Endothelial cell of umbilical vein (primary cell): ENCODE measurements at regions not wholly inside any gene's neighbourhood (a gene's known extent, or its start where the extent isn't known, plus 50 kb on each side); places are given as distances from the start of the nearest gene placed in this dataset.

Source experiments
- BruUV-seq: library from RNA; stranded (reverse); fragments of 400-500 nt; replicated peaks from 2 replicates; lab custom pipeline; 2021; lab: Mats Ljungman, UMichigan
- CTCF ChIA-PET: fragments of 300-600, 350-600 bp; sonication (Branson Sonifier 250); formaldehyde crosslinking; loops from one replicate; lab custom pipeline; 2021; ENCODE audit warnings: antibody characterized with exemption, inconsistent platforms; lab: Charles Lee
- POLR2A ChIA-PET: fragments of 300-600, 350-600 bp; sonication (Branson Sonifier 250); formaldehyde crosslinking; loops from one replicate; lab custom pipeline; 2021; ENCODE audit warnings: antibody characterized with exemption, inconsistent platforms; lab: Charles Lee
- DNase-seq: peaks from one replicate; pipeline ENCODE4 v3.0.0-alpha.2; 2011; ENCODE audit warnings: low read depth, low spot score
- FAIRE-seq: peaks from 2 replicates; lab custom pipeline; 2011; peaks lifted over from hg19 to GRCh38; lab: Jason Lieb, UNC
- H2AFZ ChIP-seq: 2 replicates; pipeline ENCODE4 v1.6.0; 2012; ENCODE audit warnings: low read depth, low read length, control low read depth, inconsistent platforms
- H3K27ac ChIP-seq: 2 replicates; pipeline ENCODE4 v1.5.1; 2011; ENCODE audit warnings: low read depth, mild to moderate bottlenecking, control low read depth, low read length, moderate library complexity; ENCODE audit not compliant: insufficient read depth
- H3K27me3 ChIP-seq, 2 experiments: 2 replicates each; pipeline versions ENCODE4 v1.6.0 to v1.6.1; 2011; ENCODE audit warnings: low read length in 2 of 2, mixed read lengths in 1 of 2; ENCODE audit not compliant: control insufficient read depth in 2 of 2, insufficient read depth in 2 of 2
- H3K36me3 ChIP-seq, 2 experiments: 2 replicates in 1 of 2; 3 replicates in 1 of 2; pipeline ENCODE4 v1.5.1; 2011; ENCODE audit warnings: low read length in 2 of 2, mild to moderate bottlenecking in 1 of 2, moderate library complexity in 1 of 2; ENCODE audit not compliant: control insufficient read depth in 2 of 2, insufficient read depth in 2 of 2; ENCODE audit errors: extremely low read depth in 1 of 2
- H3K4me1 ChIP-seq: 3 replicates; pipeline ENCODE4 v1.5.1; 2011; ENCODE audit warnings: mild to moderate bottlenecking, low read length; ENCODE audit not compliant: control insufficient read depth, insufficient read depth; ENCODE audit errors: extremely low read depth
- H3K4me2 ChIP-seq: 2 replicates; pipeline ENCODE4 v1.6.1; 2011; ENCODE audit warnings: low read length, control low read depth, mixed read lengths; ENCODE audit not compliant: insufficient read depth
- H3K4me3 ChIP-seq, 3 experiments: fragments of 200-600 bp in 1 of 3; sonication (generic), shearing (Covaris generic) in 1 of 3; replicated peaks in 1 of 3; 2 replicates each; pipeline ENCODE4 v1.5.1; 2011 to 2016; ENCODE audit warnings: control low read depth in 3 of 3, low read length in 3 of 3, mild to moderate bottlenecking in 2 of 3, inconsistent platforms in 1 of 3, low read depth in 1 of 3, moderate library complexity in 1 of 3; ENCODE audit not compliant: insufficient read depth in 1 of 3
- H3K79me2 ChIP-seq: 2 replicates; pipeline ENCODE4 v1.6.0; 2012; ENCODE audit warnings: low read length, inconsistent platforms; ENCODE audit not compliant: control insufficient read depth, insufficient read depth
- H3K9ac ChIP-seq: replicated peaks from 2 replicates; pipeline ENCODE3; 2011; ENCODE audit warnings: low read length, control low read depth; ENCODE audit not compliant: insufficient read depth; ENCODE audit errors: extremely low read depth
- H3K9me1 ChIP-seq: replicated peaks from 3 replicates; pipeline ENCODE4 v1.6.0; 2011; ENCODE audit warnings: mild to moderate bottlenecking, low read length; ENCODE audit not compliant: control insufficient read depth, insufficient read depth; ENCODE audit errors: extremely low read depth
- H3K9me3 ChIP-seq: replicated peaks from 2 replicates; pipeline ENCODE4 v1.5.1; 2012; ENCODE audit warnings: low read length, inconsistent platforms; ENCODE audit not compliant: control insufficient read depth, insufficient read depth
- H4K20me1 ChIP-seq: replicated peaks from 2 replicates; pipeline ENCODE3; 2011; ENCODE audit warnings: mild to moderate bottlenecking, low read length; ENCODE audit not compliant: control insufficient read depth, insufficient read depth; ENCODE audit errors: extremely low read depth
- EZH2 ChIP-seq: IDR thresholded peaks from 2 replicates; pipeline ENCODE4 v1.6.1; 2012; ENCODE audit warnings: borderline replicate concordance, low read depth, mild to moderate bottlenecking, moderate library complexity, low read length, inconsistent platforms; ENCODE audit not compliant: severe bottlenecking
- FOS ChIP-seq: IDR thresholded peaks from 2 replicates; pipeline ENCODE4 v1.6.1; 2011; ENCODE audit warnings: mild to moderate bottlenecking, low read length, moderate library complexity, borderline replicate concordance; ENCODE audit not compliant: insufficient read depth
- GATA2 ChIP-seq: IDR thresholded peaks from 2 replicates; pipeline ENCODE4 v1.7.0; 2011; ENCODE audit warnings: low read depth, mild to moderate bottlenecking, moderate library complexity, mixed read lengths, low read length; ENCODE audit not compliant: insufficient read length, insufficient read depth
- JUN ChIP-seq: IDR thresholded peaks from 2 replicates; pipeline ENCODE4 v1.6.1; 2011; ENCODE audit warnings: borderline replicate concordance, low read depth; ENCODE audit not compliant: insufficient read length, insufficient read depth
- MYC ChIP-seq: IDR thresholded peaks from one replicate; pipeline ENCODE4 v1.6.1; 2011; ENCODE audit warnings: mild to moderate bottlenecking, low read depth, low read length
- POLR2A ChIP-seq: IDR thresholded peaks from 2 replicates; pipeline ENCODE4 v1.6.1; 2012; ENCODE audit warnings: low read depth, mild to moderate bottlenecking, control low read depth, low read length
- POLR2AphosphoS5 ChIP-seq: IDR thresholded peaks from 2 replicates; pipeline ENCODE4 v1.6.1; 2012; ENCODE audit warnings: low read depth, mild to moderate bottlenecking, control low read depth, low read length, moderate library complexity; ENCODE audit not compliant: insufficient read depth
- dilution Hi-C: fragments of 300-500 bp; cut with MboI; formaldehyde crosslinking; loops from one replicate; pipeline ENCODE4 v1.15.0; 2019; ENCODE audit warnings: low sequenced_read_pairs; ENCODE audit not compliant: extremely low pct_ligation_motif_present
- intact Hi-C: fragments of 100-400 bp; cut with micrococcal nuclease; formaldehyde crosslinking; loops from one replicate; pipeline ENCODE4 v1.10.0; 2022
- TF ChIP-seq, protein P1 (sequence below), 2 donors: IDR thresholded peaks; 1 replicate in 1 of 2; 2 replicates in 1 of 2; pipeline ENCODE4 v1.5.1; 2011; ENCODE audit warnings: low read length in 2 of 2, mild to moderate bottlenecking in 2 of 2, moderate library complexity in 2 of 2, control low read depth in 1 of 2, inconsistent platforms in 1 of 2, low read depth in 1 of 2; ENCODE audit not compliant: insufficient read depth in 1 of 2; ENCODE audit errors: extremely low read depth in 1 of 2
- TF ChIP-seq, protein P2 (sequence below): IDR thresholded peaks from 2 replicates; pipeline ENCODE4 v1.6.1; 2011; ENCODE audit not compliant: insufficient read depth, insufficient read length

DNA sequence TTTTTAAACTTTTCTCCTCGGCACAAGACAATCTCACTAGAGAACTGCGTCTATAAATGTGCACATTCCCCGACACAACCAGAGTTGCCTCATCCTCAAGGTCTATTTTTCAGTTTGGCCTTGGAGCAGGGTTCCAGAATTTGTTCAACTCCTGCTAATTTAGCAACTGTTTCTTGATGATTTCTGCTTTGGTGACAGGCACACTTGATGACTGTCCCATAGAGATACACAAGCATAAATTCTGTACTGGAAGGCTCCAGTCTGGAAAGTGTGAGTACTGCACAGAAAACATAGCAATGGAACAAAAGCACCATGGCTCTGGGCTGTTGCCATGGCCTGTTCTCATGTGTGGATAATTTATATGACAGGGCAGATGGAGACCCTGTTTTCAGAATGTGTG, 379.6 kb upstream of the PDZRN3 start:
- FAIRE-seq (no peak), DNase-seq (no peak)
- ChIA-PET CTCF (no interaction called here), POLR2A (no interaction called here)
- Histone ChIP-seq H3K4me2 (no peak overlapping the region), H3K9me3 (no peaks in the 10 kb centered on the region), H2AFZ (no peak overlapping the region), H3K4me1 (no peaks in the 10 kb centered on the region), H3K79me2 (no peaks in the 10 kb centered on the region), H3K4me3 (no peak overlapping the region), H3K9ac (no peak overlapping the region), H3K36me3 (no peaks in the 10 kb centered on the region), H4K20me1 (no peaks in the 10 kb centered on the region), H3K9me1 (no peaks in the 10 kb centered on the region), H3K27ac (no peak overlapping the region), H3K27me3 (no peaks in the 10 kb centered on the region)
- no peak for TF ChIP-seq MYC
- TF ChIP-seq, protein P1, sequence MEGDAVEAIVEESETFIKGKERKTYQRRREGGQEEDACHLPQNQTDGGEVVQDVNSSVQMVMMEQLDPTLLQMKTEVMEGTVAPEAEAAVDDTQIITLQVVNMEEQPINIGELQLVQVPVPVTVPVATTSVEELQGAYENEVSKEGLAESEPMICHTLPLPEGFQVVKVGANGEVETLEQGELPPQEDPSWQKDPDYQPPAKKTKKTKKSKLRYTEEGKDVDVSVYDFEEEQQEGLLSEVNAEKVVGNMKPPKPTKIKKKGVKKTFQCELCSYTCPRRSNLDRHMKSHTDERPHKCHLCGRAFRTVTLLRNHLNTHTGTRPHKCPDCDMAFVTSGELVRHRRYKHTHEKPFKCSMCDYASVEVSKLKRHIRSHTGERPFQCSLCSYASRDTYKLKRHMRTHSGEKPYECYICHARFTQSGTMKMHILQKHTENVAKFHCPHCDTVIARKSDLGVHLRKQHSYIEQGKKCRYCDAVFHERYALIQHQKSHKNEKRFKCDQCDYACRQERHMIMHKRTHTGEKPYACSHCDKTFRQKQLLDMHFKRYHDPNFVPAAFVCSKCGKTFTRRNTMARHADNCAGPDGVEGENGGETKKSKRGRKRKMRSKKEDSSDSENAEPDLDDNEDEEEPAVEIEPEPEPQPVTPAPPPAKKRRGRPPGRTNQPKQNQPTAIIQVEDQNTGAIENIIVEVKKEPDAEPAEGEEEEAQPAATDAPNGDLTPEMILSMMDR (IDR thresholded peaks at IDR 0.05; ENCODE audit: extremely low read depth in 1 of 2, insufficient read depth in 1 of 2, low read depth in 1 of 2, low read length in 2 of 2) = no peak
- TF ChIP-seq GATA2 = no peak
- TF ChIP-seq POLR2A = no peak
- TF ChIP-seq, protein P2, sequence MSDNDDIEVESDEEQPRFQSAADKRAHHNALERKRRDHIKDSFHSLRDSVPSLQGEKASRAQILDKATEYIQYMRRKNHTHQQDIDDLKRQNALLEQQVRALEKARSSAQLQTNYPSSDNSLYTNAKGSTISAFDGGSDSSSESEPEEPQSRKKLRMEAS = no peak
- no peak for TF ChIP-seq EZH2
- TF ChIP-seq POLR2AphosphoS5 = no peak
- no peak for TF ChIP-seq FOS
- TF ChIP-seq JUN = no peak
- dilution Hi-C loops (no loop called here), intact Hi-C loops (no loop called here)
- BruUV-seq = no TSS peak
